ENCODE measurements at regions not wholly inside any gene's neighbourhood (a gene's known extent, or its start where the extent isn't known, plus 50 kb on each side); places are given as distances from the start of the nearest gene placed in this dataset.
"Not testable (repeated sequence)": the region's sequence is repeated elsewhere in the genome, so short reads cannot be mapped to it uniquely, and the experiment has no call there.

DNA sequence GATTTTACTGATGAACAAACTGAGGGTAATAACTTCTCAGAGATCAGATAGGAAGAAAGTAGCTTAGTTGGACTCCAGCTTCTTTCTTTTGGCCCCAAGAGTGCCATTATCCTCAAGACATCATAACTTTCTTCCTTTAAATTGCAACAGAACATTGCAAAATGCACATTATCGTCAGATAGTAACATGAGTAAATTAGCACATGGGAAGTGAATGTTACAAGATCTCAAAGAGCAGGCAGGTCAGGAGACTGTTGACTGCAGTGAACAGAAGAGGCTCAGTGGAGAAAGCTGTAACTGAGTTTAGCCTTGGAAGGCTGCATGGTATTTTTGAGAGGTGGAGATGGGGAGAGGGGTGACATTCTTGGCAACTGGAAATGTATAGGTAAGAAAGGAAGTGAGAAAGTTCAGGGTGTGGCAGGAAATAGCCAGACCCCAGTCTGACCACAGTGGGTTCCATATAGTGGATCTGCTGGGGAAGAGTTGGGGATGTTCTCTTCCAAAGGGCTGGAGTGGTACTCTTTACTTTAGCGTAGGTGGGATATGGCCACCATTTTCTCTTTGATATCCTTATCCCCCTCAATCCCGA, 307.7 kb downstream of the RPLP1 start:
- peaks cover 7% of the 10 kb centered on the region; the same call in 1 of the 2 replicates for H3K4me1 ChIP-seq (ENCODE audit: insufficient read depth, low read length)
- H3K36me3 ChIP-seq (ENCODE audit: insufficient read depth, low read length): no peaks in the 10 kb centered on the region
- no peaks in the 10 kb centered on the region for H3K27me3 ChIP-seq (ENCODE audit: insufficient read depth, low read length)
- no peak overlapping the region for H3K27ac ChIP-seq (ENCODE audit: low read depth, low read length)
- 91% methylated on average over 3 of the region's 3 CpGs for WGBS
- no peak overlapping the region for H3K4me3 ChIP-seq (ENCODE audit: low read length)
- no peaks in the 10 kb centered on the region for H3K9me3 ChIP-seq (ENCODE audit: insufficient read depth, low read depth, low read length)
- H3K9ac ChIP-seq (ENCODE audit: low read depth, low read length): no peak overlapping the region

DNA sequence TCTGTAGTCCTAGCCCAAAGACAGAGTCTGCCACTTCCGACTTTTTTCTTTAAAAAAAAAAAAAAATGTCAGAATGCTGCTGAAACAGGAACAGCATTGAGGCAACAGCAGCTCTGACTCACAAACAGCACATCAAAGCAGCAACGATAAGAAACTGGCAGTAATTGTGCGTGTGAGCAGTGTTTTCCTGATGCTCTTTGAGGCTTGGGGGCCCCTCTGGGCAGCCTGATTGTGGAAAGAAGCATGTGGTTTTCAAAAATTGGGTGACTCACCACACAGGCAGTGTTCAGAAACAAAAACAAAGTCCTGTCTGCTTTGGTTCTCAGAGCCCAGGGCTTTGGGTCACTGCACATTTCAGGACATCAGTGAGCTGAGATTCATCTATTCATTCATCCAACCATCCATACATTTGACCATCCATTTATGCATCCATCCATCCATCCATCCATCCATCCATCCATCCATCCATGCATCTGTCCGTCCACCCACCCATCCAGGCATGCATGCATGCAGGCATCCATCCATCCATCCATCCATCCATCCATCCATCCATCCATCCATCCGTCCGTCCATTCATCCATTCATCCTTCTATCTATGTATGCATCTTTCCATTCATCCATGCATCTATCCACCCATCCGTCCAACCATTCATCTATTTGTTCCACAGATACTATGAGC, 308.4 kb downstream of the RPLP1 start:
- no peaks in the 10 kb centered on the region for H3K9me3 ChIP-seq (ENCODE audit: insufficient read depth, low read depth, low read length)
- H3K4me1 ChIP-seq (ENCODE audit: insufficient read depth, low read length): peaks cover under 1% of the 10 kb centered on the region; the same call in 1 of the 2 replicates
- no peak overlapping the region for H3K9ac ChIP-seq (ENCODE audit: low read depth, low read length)
- H3K27ac ChIP-seq (ENCODE audit: low read depth, low read length): no peak overlapping the region
- no peaks in the 10 kb centered on the region for H3K27me3 ChIP-seq (ENCODE audit: insufficient read depth, low read length)
- H3K4me3 ChIP-seq (ENCODE audit: low read length): no peak overlapping the region
- WGBS: 81% methylated on average over 7 of the region's 7 CpGs
- H3K36me3 ChIP-seq (ENCODE audit: insufficient read depth, low read length): no peaks in the 10 kb centered on the region

- no peaks in the 10 kb centered on the region for H3K27me3 ChIP-seq (ENCODE audit: insufficient read depth, low read length)
- peaks cover 1% of the 10 kb centered on the region; the same call in 1 of the 2 replicates for H3K9me3 ChIP-seq (ENCODE audit: insufficient read depth, low read depth, low read length)
- H3K36me3 ChIP-seq (ENCODE audit: insufficient read depth, low read length): no peaks in the 10 kb centered on the region
- WGBS: 63% methylated on average over 6 of the region's 6 CpGs
- H3K27ac ChIP-seq (ENCODE audit: low read depth, low read length): no peak overlapping the region
- no peaks in the 10 kb centered on the region; the same call in 1 of the 2 replicates for H3K4me1 ChIP-seq (ENCODE audit: insufficient read depth, low read length)
- no peak overlapping the region for H3K4me3 ChIP-seq (ENCODE audit: low read length)
- no peak overlapping the region for H3K9ac ChIP-seq (ENCODE audit: low read depth, low read length)
These were observed 309.9 kb downstream of the RPLP1 start for GRCh38 chr15:69762373-69763148.

- Histone ChIP-seq H3K4me1 (ENCODE audit: insufficient read depth, low read length) (peaks cover under 1% of the 10 kb centered on the region; the same call in 1 of the 2 replicates), H3K36me3 (ENCODE audit: insufficient read depth, low read length) (no peaks in the 10 kb centered on the region), H3K9me3 (ENCODE audit: insufficient read depth, low read depth, low read length) (peaks cover 3% of the 10 kb centered on the region; the same call in 1 of the 2 replicates), H3K9ac (ENCODE audit: low read depth, low read length) (no peak overlapping the region), H3K27me3 (ENCODE audit: insufficient read depth, low read length) (no peaks in the 10 kb centered on the region), H3K27ac (ENCODE audit: low read depth, low read length) (no peak overlapping the region), H3K4me3 (ENCODE audit: low read length) (no peak overlapping the region)
- 92% methylated on average over 2 of the region's 3 CpGs for WGBS
These were observed 311.2 kb downstream of the RPLP1 start for GRCh38 chr15:69763831-69764230.

DNA sequence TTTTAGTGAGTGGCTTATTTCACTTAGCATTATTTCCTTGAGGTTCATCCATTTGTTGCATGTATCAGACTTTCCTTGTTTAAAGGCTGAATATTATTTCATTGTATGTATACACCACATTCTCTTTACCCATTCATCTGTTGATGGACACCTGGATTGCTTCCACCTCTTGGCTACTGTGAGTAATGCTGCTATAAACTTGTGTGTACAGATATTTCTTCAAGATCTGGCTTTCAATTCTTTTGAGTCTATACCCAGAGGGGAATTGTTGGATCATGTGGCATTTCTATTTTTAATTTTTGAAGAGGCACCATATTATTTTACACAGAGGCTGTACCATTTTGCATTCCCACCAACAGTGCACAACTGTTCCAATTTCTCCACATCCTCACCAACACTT, 313.5 kb downstream of the RPLP1 start:
- Histone ChIP-seq H3K9me3 (ENCODE audit: insufficient read depth, low read depth, low read length) (peaks cover 3% of the 10 kb centered on the region; the same call in 1 of the 2 replicates), H3K9ac (ENCODE audit: low read depth, low read length) (no peak overlapping the region), H3K4me3 (ENCODE audit: low read length) (no peak overlapping the region), H3K4me1 (ENCODE audit: insufficient read depth, low read length) (peaks cover 5% of the 10 kb centered on the region; the same call in 1 of the 2 replicates), H3K36me3 (ENCODE audit: insufficient read depth, low read length) (no peaks in the 10 kb centered on the region), H3K27ac (ENCODE audit: low read depth, low read length) (no peak overlapping the region), H3K27me3 (ENCODE audit: insufficient read depth, low read length) (no peaks in the 10 kb centered on the region)

GRCh38 chr15:69767191-69767590, 314.6 kb downstream of the RPLP1 start:
- no peak overlapping the region for H3K27ac ChIP-seq (ENCODE audit: low read depth, low read length)
- no peaks in the 10 kb centered on the region for H3K36me3 ChIP-seq (ENCODE audit: insufficient read depth, low read length)
- no peak overlapping the region for H3K9ac ChIP-seq (ENCODE audit: low read depth, low read length)
- peaks cover 3% of the 10 kb centered on the region; the same call in 1 of the 2 replicates for H3K9me3 ChIP-seq (ENCODE audit: insufficient read depth, low read depth, low read length)
- no peak overlapping the region for H3K4me3 ChIP-seq (ENCODE audit: low read length)
- peaks cover 5% of the 10 kb centered on the region; the same call in 1 of the 2 replicates for H3K4me1 ChIP-seq (ENCODE audit: insufficient read depth, low read length)
- WGBS: 84% methylated on average over 4 of the region's 4 CpGs
- H3K27me3 ChIP-seq (ENCODE audit: insufficient read depth, low read length): no peaks in the 10 kb centered on the region

- H3K9ac ChIP-seq (ENCODE audit: low read depth, low read length); H3K4me3 ChIP-seq (ENCODE audit: low read length); H3K4me1 ChIP-seq (ENCODE audit: insufficient read depth, low read length); H3K27ac ChIP-seq (ENCODE audit: low read depth, low read length); H3K27me3 ChIP-seq (ENCODE audit: insufficient read depth, low read length); H3K36me3 ChIP-seq (ENCODE audit: insufficient read depth, low read length); H3K9me3 ChIP-seq (ENCODE audit: insufficient read depth, low read depth, low read length): not testable (repeated sequence)
- WGBS: 31% methylated on average over 6 of the region's 6 CpGs
These were observed 316.7 kb downstream of the RPLP1 start for GRCh38 chr15:69769336-69769735.

- WGBS: 90% methylated on average over 3 of the region's 3 CpGs
- not testable (repeated sequence) for H3K4me3 ChIP-seq (ENCODE audit: low read length); H3K9ac ChIP-seq (ENCODE audit: low read depth, low read length); H3K9me3 ChIP-seq (ENCODE audit: insufficient read depth, low read depth, low read length); H3K4me1 ChIP-seq (ENCODE audit: insufficient read depth, low read length); H3K27ac ChIP-seq (ENCODE audit: low read depth, low read length); H3K36me3 ChIP-seq (ENCODE audit: insufficient read depth, low read length); H3K27me3 ChIP-seq (ENCODE audit: insufficient read depth, low read length)
These were observed 321.6 kb downstream of the RPLP1 start for GRCh38 chr15:69774258-69774657.

- H3K27me3 ChIP-seq (ENCODE audit: insufficient read depth, low read length); H3K36me3 ChIP-seq (ENCODE audit: insufficient read depth, low read length): not testable (repeated sequence)
- 100% methylated on average over 2 of the region's 2 CpGs for WGBS
These were observed 322.1 kb downstream of the RPLP1 start for GRCh38 chr15:69774711-69775110.

DNA sequence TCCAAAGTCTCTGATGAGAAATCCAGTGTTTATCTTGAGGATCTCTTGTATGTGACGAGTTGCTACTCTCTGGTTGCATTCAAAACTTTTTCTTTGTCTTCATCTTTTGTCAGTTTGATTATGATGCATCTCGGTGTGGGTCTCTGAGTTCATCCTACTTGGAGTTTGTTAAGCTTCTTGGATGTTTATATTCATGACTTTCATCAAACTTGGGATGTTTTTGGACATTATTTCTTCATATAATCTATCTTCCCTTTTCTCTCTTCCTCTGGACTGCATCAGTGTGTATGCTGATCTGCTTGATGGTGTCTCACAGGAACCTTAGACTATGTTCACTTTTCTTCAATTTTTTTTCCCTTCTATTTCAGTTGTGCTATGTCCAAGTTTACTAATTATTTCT, 320.4 kb downstream of the TLE3 start:
- 85% methylated on average over 2 of the region's 2 CpGs for WGBS
- no peak overlapping the region for H3K27ac ChIP-seq (ENCODE audit: low read depth, low read length)
- no peaks in the 10 kb centered on the region for H3K9me3 ChIP-seq (ENCODE audit: insufficient read depth, low read depth, low read length)
- H3K4me3 ChIP-seq (ENCODE audit: low read length): no peak overlapping the region
- H3K9ac ChIP-seq (ENCODE audit: low read depth, low read length): no peak overlapping the region
- no peaks in the 10 kb centered on the region for H3K36me3 ChIP-seq (ENCODE audit: insufficient read depth, low read length)
- H3K4me1 ChIP-seq (ENCODE audit: insufficient read depth, low read length): no peaks in the 10 kb centered on the region
- H3K27me3 ChIP-seq (ENCODE audit: insufficient read depth, low read length): no peaks in the 10 kb centered on the region

More at GRCh38 chr15:69774711-69775110, 322.1 kb downstream of the RPLP1 start:
- not testable (repeated sequence) for H3K9ac ChIP-seq (ENCODE audit: low read depth, low read length); H3K4me3 ChIP-seq (ENCODE audit: low read length); H3K27ac ChIP-seq (ENCODE audit: low read depth, low read length); H3K4me1 ChIP-seq (ENCODE audit: insufficient read depth, low read length); H3K9me3 ChIP-seq (ENCODE audit: insufficient read depth, low read depth, low read length)

DNA sequence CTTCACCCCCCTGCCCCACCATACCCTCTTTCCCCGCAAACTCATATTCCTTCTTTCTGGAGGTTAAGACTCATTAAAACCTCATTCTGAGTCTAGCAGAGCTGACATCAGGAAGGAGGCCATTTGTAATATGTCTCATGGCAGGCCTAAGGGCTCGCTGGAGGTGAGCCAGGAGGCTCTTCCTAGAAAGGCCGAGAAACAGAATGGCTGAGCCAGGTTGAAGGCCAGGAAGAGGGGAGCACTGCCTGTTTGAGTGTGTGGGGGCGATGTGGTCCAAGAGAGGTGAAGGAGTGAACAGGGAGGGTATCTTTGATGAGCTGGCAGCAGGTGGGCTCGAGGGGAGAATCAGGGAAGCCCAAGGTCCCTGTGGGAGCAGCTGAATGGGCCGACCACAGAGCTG, 317.3 kb downstream of the TLE3 start:
- Histone ChIP-seq H3K9me3 (ENCODE audit: insufficient read depth, low read depth, low read length) (no peaks in the 10 kb centered on the region), H3K9ac (ENCODE audit: low read depth, low read length) (no peak overlapping the region), H3K4me3 (ENCODE audit: low read length) (no peak overlapping the region), H3K27ac (ENCODE audit: low read depth, low read length) (no peak overlapping the region), H3K36me3 (ENCODE audit: insufficient read depth, low read length) (no peaks in the 10 kb centered on the region), H3K27me3 (ENCODE audit: insufficient read depth, low read length) (no peaks in the 10 kb centered on the region), H3K4me1 (ENCODE audit: insufficient read depth, low read length) (no peaks in the 10 kb centered on the region)
- WGBS: 84% methylated on average over 6 of the region's 6 CpGs
